Psoas muscle (tissue), 7 donors: ENCODE measurements at regions not wholly inside any gene's neighbourhood (a gene's known extent, or its start where the extent isn't known, plus 50 kb on each side); places are given as distances from the start of the nearest gene placed in this dataset.
A peak's percentile ranks its signal among the peaks of the same experiment; 100 is the strongest.

Experiments
- ATAC-seq, 4 donors: fragments of 200-7000 bp; cut with Tn5 transposase; one replicate each; pipeline ENCODE4 v1.9.1; 2020; ENCODE audit warnings: moderate library complexity in 3 of 4, mild to moderate bottlenecking in 2 of 4
- DNase-seq, 2 donors: peaks; one replicate each; pipeline ENCODE4 v3.0.0-alpha.2; 2020
- H3K27ac ChIP-seq: fragments of 200-600 bp; one replicate; pipeline ENCODE4 v1.8.0; 2022
- H3K27me3 ChIP-seq, 3 donors: fragments of 200-600 bp in 1 of 3; one replicate each; pipeline versions ENCODE4 v1.6.1 to v1.8.0; 2013 to 2022; ENCODE audit warnings: low read length in 2 of 3, mild to moderate bottlenecking in 2 of 3, moderate library complexity in 1 of 3; ENCODE audit not compliant: insufficient read depth in 3 of 3
- H3K36me3 ChIP-seq, 2 donors: fragments of 200-600 bp in 1 of 2; one replicate each; pipeline versions ENCODE4 v1.6.1 to v1.8.0; 2013 to 2022; ENCODE audit warnings: low read depth in 1 of 2, mild to moderate bottlenecking in 1 of 2, moderate library complexity in 1 of 2; ENCODE audit not compliant: insufficient read depth in 1 of 2
- H3K4me1 ChIP-seq: fragments of 200-600 bp; one replicate; pipeline ENCODE4 v1.8.0; 2022
- H3K4me3 ChIP-seq: fragments of 200-600 bp; one replicate; pipeline ENCODE4 v1.8.0; 2022; ENCODE audit warnings: mild to moderate bottlenecking
- H3K9me3 ChIP-seq: fragments of 200-600 bp; one replicate; pipeline ENCODE4 v1.8.0; 2022
- WGBS, 3 donors: extraction: QIAGEN DNeasy Blood & Tissue Kit; methylation state at CpG; one replicate each; pipeline versions ENCODE4 v1.1.6 to v1.1.7; 2013; 5-methylcytosine and 5-hydroxymethylcytosine counted together
- intact Hi-C, 2 donors: fragments of 100-400 bp; cut with DNase I; formaldehyde crosslinking; loops; one replicate each; pipeline versions ENCODE4 v1.11.0 to v1.14.2; 2022
- TF ChIP-seq, protein P1 (sequence below): fragments of 200-600 bp; IDR thresholded peaks from one replicate; pipeline ENCODE4 v1.8.0; 2022; ENCODE audit warnings: antibody characterized with exemption
- donor health status: healthy with polysubstance abuse.
- donor health status: DM: no; HTN: no; CAD: no; lungs with moderate emphysema.
- donor health status: Bipolar disorder and iron deficiency.
- donor health status: healthy.
- donor health status: DM: yes; HTN: yes; CAD: no.
- donor health status: DM: no; HTN: no; CAD: no.
- donor health status: DM: yes; HTN: yes; CAD: no.

GRCh38 chr2:3913166-3913565 lies 209.8 kb downstream of the DCDC2C start:
- TF ChIP-seq, protein P1, sequence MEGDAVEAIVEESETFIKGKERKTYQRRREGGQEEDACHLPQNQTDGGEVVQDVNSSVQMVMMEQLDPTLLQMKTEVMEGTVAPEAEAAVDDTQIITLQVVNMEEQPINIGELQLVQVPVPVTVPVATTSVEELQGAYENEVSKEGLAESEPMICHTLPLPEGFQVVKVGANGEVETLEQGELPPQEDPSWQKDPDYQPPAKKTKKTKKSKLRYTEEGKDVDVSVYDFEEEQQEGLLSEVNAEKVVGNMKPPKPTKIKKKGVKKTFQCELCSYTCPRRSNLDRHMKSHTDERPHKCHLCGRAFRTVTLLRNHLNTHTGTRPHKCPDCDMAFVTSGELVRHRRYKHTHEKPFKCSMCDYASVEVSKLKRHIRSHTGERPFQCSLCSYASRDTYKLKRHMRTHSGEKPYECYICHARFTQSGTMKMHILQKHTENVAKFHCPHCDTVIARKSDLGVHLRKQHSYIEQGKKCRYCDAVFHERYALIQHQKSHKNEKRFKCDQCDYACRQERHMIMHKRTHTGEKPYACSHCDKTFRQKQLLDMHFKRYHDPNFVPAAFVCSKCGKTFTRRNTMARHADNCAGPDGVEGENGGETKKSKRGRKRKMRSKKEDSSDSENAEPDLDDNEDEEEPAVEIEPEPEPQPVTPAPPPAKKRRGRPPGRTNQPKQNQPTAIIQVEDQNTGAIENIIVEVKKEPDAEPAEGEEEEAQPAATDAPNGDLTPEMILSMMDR: no peak
- H3K4me1 ChIP-seq: no peaks in the 10 kb centered on the region
- ATAC-seq (no peak), DNase-seq (no peak)
- peaks cover 0 to 1% (median 0%) of the 10 kb centered on the region in 3 donors for H3K27me3 ChIP-seq
- no peaks in the 10 kb centered on the region for H3K9me3 ChIP-seq
- no peak overlapping the region for H3K27ac ChIP-seq
- whole genome bisulfite sequencing, 3 donors: 17 to 27% (median 22%) methylated on average over 12 of the region's 12 CpGs
- intact Hi-C loops: no loop called here
- peak overlapping the region; percentile 30 for H3K4me3 ChIP-seq
- no peaks in the 10 kb centered on the region for H3K36me3 ChIP-seq

- Histone ChIP-seq H3K36me3 (no peaks in the 10 kb centered on the region), H3K27ac (no peak overlapping the region), H3K4me3 (no peak overlapping the region), H3K4me1 (no peaks in the 10 kb centered on the region), H3K9me3 (no peaks in the 10 kb centered on the region), H3K27me3 (peaks cover 0 to 1% (median 0%) of the 10 kb centered on the region in 3 donors)
- TF ChIP-seq, protein P1: no peak
- intact Hi-C loops: no loop called here
- no peak for DNase-seq
- ATAC-seq: no peak
- WGBS, 3 donors: 39 to 60% (median 47%) methylated on average over 3 of the region's 3 CpGs
Observed at GRCh38 chr2:3914241-3914640, 210.9 kb downstream of the DCDC2C start.

GRCh38 chr2:3927031-3927430 lies 223.7 kb downstream of the DCDC2C start:
- ATAC-seq: no peak
- Histone ChIP-seq H3K4me3 (no peak overlapping the region), H3K9me3 (no peaks in the 10 kb centered on the region), H3K4me1 (no peaks in the 10 kb centered on the region), H3K27me3 (no peaks in the 10 kb centered on the region), H3K36me3 (no peaks in the 10 kb centered on the region), H3K27ac (no peak overlapping the region)
- TF ChIP-seq, protein P1: no peak
- no peak for DNase-seq
- WGBS, 3 donors: 69 to 79% (median 71%) methylated on average over 5 of the region's 5 CpGs
- intact Hi-C loops: no loop called here

GRCh38 chr2:3929374-3929773 lies 226.0 kb downstream of the DCDC2C start:
- TF ChIP-seq, protein P1: no peak
- intact Hi-C loops: no loop called here
- no peak for ATAC-seq
- no peak for DNase-seq
- Histone ChIP-seq H3K27ac (no peak overlapping the region), H3K9me3 (no peaks in the 10 kb centered on the region), H3K27me3 (no peaks in the 10 kb centered on the region), H3K4me1 (no peaks in the 10 kb centered on the region), H3K4me3 (no peak overlapping the region), H3K36me3 (no peaks in the 10 kb centered on the region)
- WGBS, 3 donors: 83 to 93% (median 86%) methylated on average over 3 of the region's 3 CpGs

DNA sequence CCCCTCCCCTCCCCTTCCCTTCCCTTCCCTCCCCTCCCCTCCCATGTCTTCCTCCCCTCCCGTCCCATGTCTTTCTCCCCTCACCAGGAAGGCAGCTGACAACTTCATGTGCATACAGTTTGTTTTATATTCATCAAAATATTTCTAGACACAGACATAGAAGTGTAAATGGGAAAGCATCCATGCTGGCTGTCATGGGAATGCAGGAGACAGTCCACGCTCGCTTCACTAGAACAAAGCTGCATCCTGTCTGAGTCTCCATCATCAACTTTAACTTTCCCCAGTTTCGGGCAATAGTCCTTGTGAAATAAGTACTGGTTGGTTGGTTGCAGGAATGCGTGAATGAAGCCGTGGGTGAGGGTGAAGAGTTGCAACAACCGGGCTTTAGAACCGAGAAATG lies 226.9 kb downstream of the DCDC2C start:
- WGBS, 3 donors: 26 to 58% (median 50%) methylated on average over 7 to 8 of the region's 8 CpGs

More for the DNA sequence above, 226.9 kb downstream of the DCDC2C start:
- no peak for ATAC-seq
- no peak overlapping the region for H3K4me3 ChIP-seq
- no peak overlapping the region for H3K27ac ChIP-seq
- H3K36me3 ChIP-seq: no peaks in the 10 kb centered on the region
- no peaks in the 10 kb centered on the region for H3K4me1 ChIP-seq
- TF ChIP-seq, protein P1: no peak
- intact Hi-C loops: no loop called here
- no peaks in the 10 kb centered on the region for H3K27me3 ChIP-seq
- DNase-seq: no peak
- H3K9me3 ChIP-seq: no peaks in the 10 kb centered on the region
